ENCODE measurements at regions not wholly inside any gene's neighbourhood (a gene's known extent, or its start where the extent isn't known, plus 50 kb on each side); places are given as distances from the start of the nearest gene placed in this dataset.

DNA sequence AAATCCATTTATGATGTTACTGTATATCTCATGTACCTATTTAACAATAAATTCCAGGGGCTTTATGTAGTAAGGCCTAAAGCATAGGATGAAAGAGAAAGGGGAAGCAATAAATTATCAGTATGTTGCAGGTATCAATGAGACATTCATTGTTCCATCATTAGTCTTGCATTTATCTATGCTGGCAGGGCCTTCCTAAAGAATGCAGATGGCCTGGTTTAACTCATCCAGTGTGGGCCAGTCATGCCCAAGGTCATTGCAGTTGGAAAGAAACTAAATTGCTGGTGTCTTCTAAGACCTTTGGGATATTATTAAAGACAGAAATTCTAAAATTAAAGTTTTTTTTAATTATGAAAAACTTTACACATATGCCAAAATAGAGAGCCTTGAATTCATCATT is 98.3 kb downstream of the AVPR1A start:
- TF ChIP-seq, protein P1, sequence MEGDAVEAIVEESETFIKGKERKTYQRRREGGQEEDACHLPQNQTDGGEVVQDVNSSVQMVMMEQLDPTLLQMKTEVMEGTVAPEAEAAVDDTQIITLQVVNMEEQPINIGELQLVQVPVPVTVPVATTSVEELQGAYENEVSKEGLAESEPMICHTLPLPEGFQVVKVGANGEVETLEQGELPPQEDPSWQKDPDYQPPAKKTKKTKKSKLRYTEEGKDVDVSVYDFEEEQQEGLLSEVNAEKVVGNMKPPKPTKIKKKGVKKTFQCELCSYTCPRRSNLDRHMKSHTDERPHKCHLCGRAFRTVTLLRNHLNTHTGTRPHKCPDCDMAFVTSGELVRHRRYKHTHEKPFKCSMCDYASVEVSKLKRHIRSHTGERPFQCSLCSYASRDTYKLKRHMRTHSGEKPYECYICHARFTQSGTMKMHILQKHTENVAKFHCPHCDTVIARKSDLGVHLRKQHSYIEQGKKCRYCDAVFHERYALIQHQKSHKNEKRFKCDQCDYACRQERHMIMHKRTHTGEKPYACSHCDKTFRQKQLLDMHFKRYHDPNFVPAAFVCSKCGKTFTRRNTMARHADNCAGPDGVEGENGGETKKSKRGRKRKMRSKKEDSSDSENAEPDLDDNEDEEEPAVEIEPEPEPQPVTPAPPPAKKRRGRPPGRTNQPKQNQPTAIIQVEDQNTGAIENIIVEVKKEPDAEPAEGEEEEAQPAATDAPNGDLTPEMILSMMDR (IDR thresholded peaks at IDR 0.05) = no peak
- H3K4me1 ChIP-seq = no peaks in the 10 kb centered on the region
- ATAC-seq = no peak

DNA sequence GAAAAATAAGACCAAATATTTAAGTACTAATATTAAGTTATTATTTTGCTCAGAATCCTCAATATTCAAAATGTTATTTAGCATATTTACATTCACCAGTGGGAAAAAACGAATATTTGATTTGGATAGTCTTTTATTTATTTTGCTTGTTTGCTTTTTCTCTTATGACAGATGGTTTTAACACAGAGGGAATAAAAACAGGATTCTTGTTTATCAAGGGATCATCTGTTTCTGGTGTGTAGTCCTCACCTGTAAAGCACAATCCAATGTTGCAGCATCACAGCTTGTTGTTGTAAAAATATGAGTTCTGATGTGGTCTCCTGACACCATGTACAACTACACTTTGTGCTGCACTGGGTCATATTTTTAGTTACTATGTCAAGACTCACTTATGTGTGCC is 103.9 kb downstream of the AVPR1A start:
- TF ChIP-seq, protein P1 (IDR thresholded peaks at IDR 0.05) = no peak
- intact Hi-C loops (cut with DNase I) = no loop called here
- Histone ChIP-seq H3K27ac (no peak overlapping the region), H3K9me3 (no peaks in the 10 kb centered on the region), H3K4me3 (no peak overlapping the region), H3K27me3 (no peaks in the 10 kb centered on the region), H3K4me1 (no peaks in the 10 kb centered on the region), H3K36me3 (no peaks in the 10 kb centered on the region)
- no peak for DNase-seq
- no peak for ATAC-seq

More for the DNA sequence above, 98.3 kb downstream of the AVPR1A start:
- no peak overlapping the region for H3K27ac ChIP-seq
- no peaks in the 10 kb centered on the region for H3K9me3 ChIP-seq
- no peaks in the 10 kb centered on the region for H3K27me3 ChIP-seq
- no peak overlapping the region for H3K4me3 ChIP-seq
- intact Hi-C loops (cut with DNase I) = no loop called here
- H3K36me3 ChIP-seq = no peaks in the 10 kb centered on the region
- no peak for DNase-seq

- H3K4me3 ChIP-seq = no peak overlapping the region
- TF ChIP-seq, protein P1 (IDR thresholded peaks at IDR 0.05) = no peak
- no peaks in the 10 kb centered on the region for H3K9me3 ChIP-seq
- DNase-seq (no peak), ATAC-seq (no peak)
- no peaks in the 10 kb centered on the region for H3K27me3 ChIP-seq
- no peaks in the 10 kb centered on the region for H3K36me3 ChIP-seq
- H3K27ac ChIP-seq = no peak overlapping the region
- no peaks in the 10 kb centered on the region for H3K4me1 ChIP-seq
- intact Hi-C loops (cut with DNase I) = no loop called here
Observed at GRCh38 chr12:63045020-63045860, 105.8 kb downstream of the AVPR1A start.

DNA sequence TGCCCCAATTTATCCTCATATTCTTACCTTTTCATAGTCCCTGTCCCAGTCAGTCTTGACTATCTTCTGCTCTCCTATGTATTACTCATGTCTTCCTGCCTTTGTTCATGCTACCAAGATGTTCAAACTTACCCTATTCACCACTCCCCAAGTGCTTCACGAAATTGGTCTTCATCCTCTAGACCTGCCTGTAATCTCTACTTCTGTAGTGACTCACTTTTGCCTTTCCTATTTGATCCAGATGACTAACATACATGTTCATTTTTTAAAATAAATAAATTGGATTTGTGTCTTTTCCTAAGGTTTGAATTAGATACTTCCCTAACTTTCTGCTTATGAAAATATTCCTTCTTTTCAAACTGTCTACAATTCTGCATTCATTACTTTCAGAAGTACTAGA is 107.7 kb upstream of the PPM1H start:
- Histone ChIP-seq H3K4me1 (no peaks in the 10 kb centered on the region), H3K9me3 (no peaks in the 10 kb centered on the region), H3K27me3 (no peaks in the 10 kb centered on the region), H3K27ac (no peak overlapping the region), H3K4me3 (no peak overlapping the region), H3K36me3 (no peaks in the 10 kb centered on the region)
- intact Hi-C loops (cut with DNase I) = no loop called here
- TF ChIP-seq, protein P1 (IDR thresholded peaks at IDR 0.05) = no peak
- ATAC-seq (no peak), DNase-seq (no peak)

DNA sequence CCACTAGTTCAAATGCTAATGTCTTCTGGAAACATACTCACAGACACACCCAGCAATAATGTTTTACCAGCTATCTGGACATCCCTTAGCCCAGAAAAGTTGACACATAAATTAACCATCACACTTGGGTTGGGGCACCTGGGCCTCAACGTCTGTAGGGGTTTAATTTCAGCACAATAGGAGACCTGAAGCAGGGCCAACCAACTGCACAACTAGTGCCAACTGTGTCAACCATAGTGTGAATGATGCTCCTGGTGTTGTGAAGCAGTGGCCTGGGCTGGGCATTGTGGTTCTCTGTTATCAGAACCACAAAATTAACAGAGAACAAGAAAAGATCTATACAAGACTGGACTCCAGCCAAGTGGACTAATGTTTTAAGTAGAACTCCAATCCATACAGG is 106.7 kb upstream of the PPM1H start:
- Histone ChIP-seq H3K4me1 (no peaks in the 10 kb centered on the region), H3K27me3 (no peaks in the 10 kb centered on the region), H3K27ac (no peak overlapping the region), H3K9me3 (no peaks in the 10 kb centered on the region), H3K36me3 (no peaks in the 10 kb centered on the region), H3K4me3 (no peak overlapping the region)
- TF ChIP-seq, protein P1 (IDR thresholded peaks at IDR 0.05) = no peak
- ATAC-seq (no peak), DNase-seq (no peak)
- intact Hi-C loops (cut with DNase I) = no loop called here

Data from left lung (tissue), 4 donors.